22Rv1 (cell line): ENCODE measurements at regions not wholly inside any gene's neighbourhood (a gene's known extent, or its start where the extent isn't known, plus 50 kb on each side); places are given as distances from the start of the nearest gene placed in this dataset.

ENCODE experiments used
- CTCF ChIP-seq: fragments of 450-650 bp; IDR thresholded peaks from 2 replicates; pipeline ENCODE4 v1.5.1; 2017; ENCODE audit warnings: mild to moderate bottlenecking
- ZFX ChIP-seq: fragments of 450-650 bp; IDR thresholded peaks from 2 replicates; pipeline ENCODE4 v1.6.1; 2017; ENCODE audit warnings: antibody characterized with exemption, borderline replicate concordance

GRCh38 chr1:218983433-218983832 lies 190.2 kb upstream of the LYPLAL1 start:
- TF ChIP-seq CTCF (no peak), ZFX (no peak)
